ENCODE measurements at regions not wholly inside any gene's neighbourhood (a gene's known extent, or its start where the extent isn't known, plus 50 kb on each side); places are given as distances from the start of the nearest gene placed in this dataset.

DNA sequence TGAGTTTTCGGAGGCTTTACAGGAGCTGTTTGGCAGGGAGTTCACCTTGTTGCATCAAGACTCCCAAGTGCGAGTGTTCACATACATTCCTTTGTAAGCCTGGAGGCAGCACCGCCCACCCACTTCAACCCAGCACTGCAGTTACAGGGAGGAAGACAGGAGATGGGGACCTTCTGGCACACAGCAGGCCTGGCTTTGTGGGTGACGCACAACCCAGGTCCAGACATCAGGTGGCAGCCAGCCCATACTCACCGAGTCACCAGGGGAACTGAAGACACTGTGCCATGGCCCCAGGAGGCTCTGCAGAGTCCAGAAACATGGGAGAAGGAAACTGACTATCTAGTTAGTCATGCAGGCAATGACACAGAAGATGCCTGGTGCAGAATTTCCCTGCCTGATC, 305.9 kb upstream of the RNF32 start:
- Histone ChIP-seq H3K79me2 (ENCODE audit: control insufficient read depth, insufficient read depth, low read length) (no peaks in the 10 kb centered on the region), H3K9me1 (replicated peaks; ENCODE audit: control insufficient read depth, extremely low read depth, insufficient read depth, low read length) (no peaks in the 10 kb centered on the region), H3K27ac (ENCODE audit: insufficient read depth, low read depth, low read length) (no peak overlapping the region), H4K20me1 (replicated peaks; ENCODE audit: control insufficient read depth, extremely low read depth, insufficient read depth, low read length) (no peaks in the 10 kb centered on the region), H3K4me1 (ENCODE audit: control insufficient read depth, extremely low read depth, insufficient read depth, low read length) (no peaks in the 10 kb centered on the region), H3K4me3 (replicated peaks in 1 of 3; ENCODE audit: insufficient read depth in 1 of 3, low read depth in 1 of 3, low read length in 3 of 3) (no peak overlapping the region), H3K36me3 (ENCODE audit: control insufficient read depth in 2 of 2, extremely low read depth in 1 of 2, insufficient read depth in 2 of 2, low read length in 2 of 2) (no peaks in the 10 kb centered on the region), H2AFZ (ENCODE audit: low read depth, low read length) (no peak overlapping the region), H3K9me3 (replicated peaks; ENCODE audit: control insufficient read depth, insufficient read depth, low read length) (peaks cover 2% of the 10 kb centered on the region), H3K4me2 (ENCODE audit: insufficient read depth, low read length) (no peak overlapping the region), H3K27me3 (ENCODE audit: control insufficient read depth in 2 of 2, insufficient read depth in 2 of 2, low read length in 2 of 2) (no peaks in the 10 kb centered on the region), H3K9ac (replicated peaks; ENCODE audit: extremely low read depth, insufficient read depth, low read length) (no peak overlapping the region)
- no peak for FAIRE-seq
- DNase-seq (ENCODE audit: low read depth, low spot score), result no peak
- intact Hi-C loops (cut with micrococcal nuclease) (no loop called here), dilution Hi-C loops (cut with MboI; ENCODE audit: extremely low pct_ligation_motif_present, low sequenced_read_pairs) (no loop called here)
- ChIA-PET CTCF (no interaction called here), POLR2A (no interaction called here)
- BruUV-seq (replicated peaks), result no TSS peak
- TF ChIP-seq FOS (IDR thresholded peaks at IDR 0.05; ENCODE audit: borderline replicate concordance, insufficient read depth, low read length), result no peak
- TF ChIP-seq EZH2 (IDR thresholded peaks at IDR 0.05; ENCODE audit: borderline replicate concordance, low read depth, low read length, severe bottlenecking), result no peak
- TF ChIP-seq, protein P1, sequence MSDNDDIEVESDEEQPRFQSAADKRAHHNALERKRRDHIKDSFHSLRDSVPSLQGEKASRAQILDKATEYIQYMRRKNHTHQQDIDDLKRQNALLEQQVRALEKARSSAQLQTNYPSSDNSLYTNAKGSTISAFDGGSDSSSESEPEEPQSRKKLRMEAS (IDR thresholded peaks at IDR 0.05; ENCODE audit: insufficient read depth, insufficient read length), result no peak

GRCh38 chr7:156327916-156328315, 312.7 kb upstream of the RNF32 start:
- no peaks in the 10 kb centered on the region for H3K9me1 ChIP-seq (replicated peaks; ENCODE audit: control insufficient read depth, extremely low read depth, insufficient read depth, low read length)
- no peaks in the 10 kb centered on the region for H3K79me2 ChIP-seq (ENCODE audit: control insufficient read depth, insufficient read depth, low read length)
- no peaks in the 10 kb centered on the region for H3K36me3 ChIP-seq (ENCODE audit: control insufficient read depth in 2 of 2, extremely low read depth in 1 of 2, insufficient read depth in 2 of 2, low read length in 2 of 2)
- no peak for DNase-seq (ENCODE audit: low read depth, low spot score)
- H3K4me1 ChIP-seq (ENCODE audit: control insufficient read depth, extremely low read depth, insufficient read depth, low read length), result no peaks in the 10 kb centered on the region
- no peak overlapping the region for H3K4me2 ChIP-seq (ENCODE audit: insufficient read depth, low read length)
- no peaks in the 10 kb centered on the region for H4K20me1 ChIP-seq (replicated peaks; ENCODE audit: control insufficient read depth, extremely low read depth, insufficient read depth, low read length)
- FAIRE-seq, result no peak
- H3K9me3 ChIP-seq (replicated peaks; ENCODE audit: control insufficient read depth, insufficient read depth, low read length), result no peaks in the 10 kb centered on the region
- no peak overlapping the region for H3K27ac ChIP-seq (ENCODE audit: insufficient read depth, low read depth, low read length)
- POLR2A ChIA-PET, result no interaction called here
- dilution Hi-C loops (cut with MboI; ENCODE audit: extremely low pct_ligation_motif_present, low sequenced_read_pairs) (no loop called here), intact Hi-C loops (cut with micrococcal nuclease) (no loop called here)
- no peak overlapping the region for H2AFZ ChIP-seq (ENCODE audit: low read depth, low read length)
- H3K4me3 ChIP-seq (replicated peaks in 1 of 3; ENCODE audit: insufficient read depth in 1 of 3, low read depth in 1 of 3, low read length in 3 of 3), result no peak overlapping the region
- no peaks in the 10 kb centered on the region for H3K27me3 ChIP-seq (ENCODE audit: control insufficient read depth in 2 of 2, insufficient read depth in 2 of 2, low read length in 2 of 2)
- TF ChIP-seq POLR2AphosphoS5 (IDR thresholded peaks at IDR 0.05; ENCODE audit: insufficient read depth, low read depth, low read length) (no peak), JUN (IDR thresholded peaks at IDR 0.05; ENCODE audit: borderline replicate concordance, insufficient read depth, insufficient read length, low read depth) (no peak), FOS (IDR thresholded peaks at IDR 0.05; ENCODE audit: borderline replicate concordance, insufficient read depth, low read length) (no peak), GATA2 (IDR thresholded peaks at IDR 0.05; ENCODE audit: insufficient read depth, insufficient read length, low read depth, low read length) (no peak), POLR2A (IDR thresholded peaks at IDR 0.05; ENCODE audit: low read depth, low read length) (no peak), EZH2 (IDR thresholded peaks at IDR 0.05; ENCODE audit: borderline replicate concordance, low read depth, low read length, severe bottlenecking) (no peak), MYC (IDR thresholded peaks at IDR 0.05; ENCODE audit: low read depth, low read length) (no peak)
- TF ChIP-seq, protein P1 (IDR thresholded peaks at IDR 0.05; ENCODE audit: insufficient read depth, insufficient read length), result no peak
- TF ChIP-seq, protein P2, sequence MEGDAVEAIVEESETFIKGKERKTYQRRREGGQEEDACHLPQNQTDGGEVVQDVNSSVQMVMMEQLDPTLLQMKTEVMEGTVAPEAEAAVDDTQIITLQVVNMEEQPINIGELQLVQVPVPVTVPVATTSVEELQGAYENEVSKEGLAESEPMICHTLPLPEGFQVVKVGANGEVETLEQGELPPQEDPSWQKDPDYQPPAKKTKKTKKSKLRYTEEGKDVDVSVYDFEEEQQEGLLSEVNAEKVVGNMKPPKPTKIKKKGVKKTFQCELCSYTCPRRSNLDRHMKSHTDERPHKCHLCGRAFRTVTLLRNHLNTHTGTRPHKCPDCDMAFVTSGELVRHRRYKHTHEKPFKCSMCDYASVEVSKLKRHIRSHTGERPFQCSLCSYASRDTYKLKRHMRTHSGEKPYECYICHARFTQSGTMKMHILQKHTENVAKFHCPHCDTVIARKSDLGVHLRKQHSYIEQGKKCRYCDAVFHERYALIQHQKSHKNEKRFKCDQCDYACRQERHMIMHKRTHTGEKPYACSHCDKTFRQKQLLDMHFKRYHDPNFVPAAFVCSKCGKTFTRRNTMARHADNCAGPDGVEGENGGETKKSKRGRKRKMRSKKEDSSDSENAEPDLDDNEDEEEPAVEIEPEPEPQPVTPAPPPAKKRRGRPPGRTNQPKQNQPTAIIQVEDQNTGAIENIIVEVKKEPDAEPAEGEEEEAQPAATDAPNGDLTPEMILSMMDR (IDR thresholded peaks at IDR 0.05; ENCODE audit: extremely low read depth in 1 of 2, insufficient read depth in 1 of 2, low read depth in 1 of 2, low read length in 2 of 2), result no peak
- no peak overlapping the region for H3K9ac ChIP-seq (replicated peaks; ENCODE audit: extremely low read depth, insufficient read depth, low read length)
- CTCF ChIA-PET, result no interaction called here
- no TSS peak for BruUV-seq (replicated peaks)
